HCT116 (cell line): ENCODE measurements at regions not wholly inside any gene's neighbourhood (a gene's known extent, or its start where the extent isn't known, plus 50 kb on each side); places are given as distances from the start of the nearest gene placed in this dataset.

Source experiments
- ATAC-seq: fragments of 200-7000 bp; cut with Tn5 transposase; 2 replicates; pipeline ENCODE4 v1.9.1; 2020; ENCODE audit warnings: mild to moderate bottlenecking, moderate library complexity
- BruUV-seq: library from RNA; stranded (reverse); fragments of 400-500 nt; replicated peaks from 2 replicates; lab custom pipeline; 2021; lab: Mats Ljungman, UMichigan
- CTCF ChIA-PET: fragments of 300-600 bp; sonication (Branson Sonifier 250); formaldehyde crosslinking; loops from one replicate; lab custom pipeline; 2021; ENCODE audit warnings: antibody characterized with exemption; lab: Charles Lee
- POLR2A ChIA-PET: fragments of 300-600, 350-600 bp; sonication (Branson Sonifier 250); formaldehyde crosslinking; loops from one replicate; lab custom pipeline; 2021; ENCODE audit warnings: antibody characterized with exemption; lab: Charles Lee
- RAD21 ChIA-PET, 2 experiments: fragments of 300-600 bp; sonication (Branson Sonifier 250); formaldehyde crosslinking; loops; one replicate each; lab custom pipeline; 2023; ENCODE audit warnings: low total read pairs in 2 of 2; ENCODE audit not compliant: uncharacterized antibody in 2 of 2, unreplicated experiment in 2 of 2, low non-redundant PET in 1 of 2; lab: Charles Lee
- DNase-seq: peaks from one replicate; pipeline ENCODE4 v3.0.0-alpha.2; 2010; ENCODE audit warnings: low read depth, low spot score
- H2AFZ ChIP-seq: fragments of 200-600 bp; shearing (Covaris generic), sonication (generic); 2 replicates; pipeline ENCODE4 v1.6.1; 2017; ENCODE audit warnings: low read depth, mixed run types, mixed read lengths, antibody characterized with exemption, low read length; ENCODE audit not compliant: poor library complexity, severe bottlenecking
- H3K27ac ChIP-seq: 2 replicates; pipeline ENCODE4 v1.5.1; 2012; ENCODE audit warnings: low read depth, low read length
- H3K27me3 ChIP-seq: fragments of 200-600 bp; sonication (generic); 2 replicates; pipeline ENCODE4 v1.6.1; 2016; ENCODE audit warnings: mixed run types, low read length, mixed read lengths; ENCODE audit not compliant: insufficient read depth
- H3K36me3 ChIP-seq, 2 experiments: fragments of 200-500 bp in 1 of 2; fragments of 200-600 bp in 1 of 2; sonication (Bioruptor generic) in 1 of 2; sonication (generic) in 1 of 2; 2 replicates each; pipeline versions ENCODE4 v1.5.1 to v1.6.1; 2014 to 2016; ENCODE audit warnings: low read length in 2 of 2, inconsistent platforms in 1 of 2, mixed read lengths in 1 of 2, mixed run types in 1 of 2; ENCODE audit not compliant: insufficient read depth in 2 of 2, control insufficient read depth in 1 of 2
- H3K4me1 ChIP-seq, 2 experiments: fragments of 200-600 bp in 1 of 2; sonication (generic) in 1 of 2; 2 replicates each; pipeline versions ENCODE4 v1.5.1 to v1.6.1; 2012 to 2017; ENCODE audit warnings: low read length in 2 of 2, inconsistent platforms in 1 of 2, mild to moderate bottlenecking in 1 of 2, mixed read lengths in 1 of 2, mixed run types in 1 of 2, moderate library complexity in 1 of 2; ENCODE audit not compliant: insufficient read depth in 2 of 2, control insufficient read depth in 1 of 2
- H3K4me2 ChIP-seq: fragments of 200-600 bp; sonication (generic); 2 replicates; pipeline ENCODE4 v1.6.1; 2017; ENCODE audit warnings: mixed run types, low read length, mixed read lengths
- H3K4me3 ChIP-seq, 2 experiments: fragments of 200-600 bp in 1 of 2; sonication (generic) in 1 of 2; replicated peaks in 1 of 2; 2 replicates each; pipeline ENCODE4 v1.5.1; 2011 to 2016; ENCODE audit warnings: low read length in 2 of 2, control low read depth in 1 of 2, low read depth in 1 of 2, mild to moderate bottlenecking in 1 of 2, mixed read lengths in 1 of 2, mixed run types in 1 of 2
- H3K79me2 ChIP-seq: fragments of 200-600 bp; sonication (generic); 2 replicates; pipeline ENCODE4 v1.6.1; 2017; ENCODE audit warnings: mild to moderate bottlenecking, mixed run types, low read length, moderate library complexity, mixed read lengths; ENCODE audit not compliant: insufficient read depth
- H3K9ac ChIP-seq: fragments of 200-600 bp; sonication (generic); 2 replicates; pipeline ENCODE4 v1.6.1; 2016; ENCODE audit warnings: low read length, mixed read lengths
- H3K9me2 ChIP-seq: fragments of 200-600 bp; sonication (generic), shearing (Covaris generic); 2 replicates; pipeline ENCODE4 v1.6.1; 2017; ENCODE audit warnings: mixed run types, mild to moderate bottlenecking, moderate library complexity; ENCODE audit not compliant: insufficient read depth
- H3K9me3 ChIP-seq, 2 experiments: fragments of 200-500 bp in 1 of 2; fragments of 200-600 bp in 1 of 2; sonication (Bioruptor generic) in 1 of 2; sonication (generic) in 1 of 2; 2 replicates each; pipeline ENCODE4 v1.6.1; 2014 to 2017; ENCODE audit warnings: low read length in 2 of 2, mixed read lengths in 2 of 2, inconsistent platforms in 1 of 2, low read depth in 1 of 2, mild to moderate bottlenecking in 1 of 2, mixed run types in 1 of 2, moderate library complexity in 1 of 2; ENCODE audit not compliant: control insufficient read depth in 1 of 2, insufficient read depth in 1 of 2
- H4K20me1 ChIP-seq: fragments of 200-600 bp; sonication (generic), shearing (Covaris generic); 2 replicates; pipeline ENCODE4 v1.6.1; 2017; ENCODE audit warnings: mixed run types, mild to moderate bottlenecking, moderate library complexity; ENCODE audit not compliant: insufficient read depth
- CEBPB ChIP-seq: IDR thresholded peaks from 2 replicates; pipeline ENCODE4 v1.6.1; 2012; ENCODE audit warnings: low read depth
- EGR1 ChIP-seq: IDR thresholded peaks from 2 replicates; pipeline ENCODE4 v1.6.1; 2012; ENCODE audit warnings: low read depth
- ELF1 ChIP-seq: IDR thresholded peaks from 2 replicates; pipeline ENCODE4 v1.6.1; 2012; ENCODE audit warnings: low read depth, borderline replicate concordance
- EZH2phosphoT487 ChIP-seq: fragments of 200-600 bp; IDR thresholded peaks from 2 replicates; pipeline ENCODE4 v1.6.1; 2018; ENCODE audit warnings: antibody characterized with exemption, borderline replicate concordance
- POLR2A ChIP-seq: IDR thresholded peaks from 2 replicates; pipeline ENCODE4 v1.7.0; 2011; ENCODE audit warnings: borderline replicate concordance; ENCODE audit not compliant: insufficient read depth, insufficient read length; ENCODE audit errors: extremely low read depth
- POLR2AphosphoS5 ChIP-seq: IDR thresholded peaks from 2 replicates; pipeline ENCODE4 v1.6.1; 2011; ENCODE audit warnings: mild to moderate bottlenecking, low read depth, low read length, moderate library complexity
- RAD21 ChIP-seq: IDR thresholded peaks from 2 replicates; pipeline ENCODE4 v1.6.1; 2012; ENCODE audit warnings: low read depth, mild to moderate bottlenecking
- SIN3A ChIP-seq: IDR thresholded peaks from 2 replicates; pipeline ENCODE4 v1.6.1; 2012; ENCODE audit warnings: low read depth
- SP1 ChIP-seq: IDR thresholded peaks from 2 replicates; pipeline ENCODE4 v1.6.1; 2012; ENCODE audit warnings: low read depth
- YY1 ChIP-seq: IDR thresholded peaks from 2 replicates; pipeline ENCODE4 v1.6.1; 2011; ENCODE audit warnings: low read length, low read depth, moderate library complexity, mild to moderate bottlenecking; ENCODE audit not compliant: insufficient replicate concordance; ENCODE audit errors: extremely low read depth
- ZFX ChIP-seq: fragments of 450-650 bp; IDR thresholded peaks from 2 replicates; pipeline ENCODE4 v1.6.1; 2017
- ZNF274 ChIP-seq: fragments of 200-500 bp; sonication (Bioruptor generic); IDR thresholded peaks from 2 replicates; pipeline ENCODE4 v1.6.1; 2014; ENCODE audit warnings: mild to moderate bottlenecking, low read depth, low read length, inconsistent platforms
- intact Hi-C: fragments of 100-400 bp; cut with micrococcal nuclease; formaldehyde crosslinking; loops from 2 replicates; pipeline ENCODE4 v1.10.0; 2022
- TF ChIP-seq, protein P1 (sequence below): IDR thresholded peaks from 2 replicates; pipeline ENCODE4 v1.6.1; 2012; ENCODE audit warnings: low read depth
- TF ChIP-seq, protein P2 (sequence below): IDR thresholded peaks from 2 replicates; pipeline ENCODE4 v1.6.1; 2012
- TF ChIP-seq, protein P3 (sequence below): IDR thresholded peaks from 2 replicates; pipeline ENCODE4 v1.6.1; 2012

DNA sequence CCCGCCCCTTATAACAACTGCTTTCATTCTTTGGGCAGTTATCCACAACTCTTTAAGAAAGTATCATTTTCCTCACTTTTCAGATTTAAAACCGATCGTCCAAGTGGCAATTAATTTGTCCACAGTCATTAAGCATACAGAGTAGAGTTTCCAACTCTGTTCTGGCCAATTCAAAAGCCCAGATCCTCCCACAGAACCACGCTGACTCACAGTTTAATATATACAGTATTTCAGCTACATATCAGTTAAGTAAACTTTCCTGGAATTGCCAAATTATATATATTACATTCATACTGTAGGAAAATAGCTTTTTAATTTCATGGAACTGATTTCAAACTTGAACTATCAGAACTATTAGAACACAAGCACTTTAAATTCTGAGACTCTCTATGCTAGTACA, 163.8 kb upstream of the ESRRG start:
- Histone ChIP-seq H3K9me2 (no peaks in the 10 kb centered on the region), H3K9ac (no peak overlapping the region)
- TF ChIP-seq POLR2A: no peak
- TF ChIP-seq, protein P1, sequence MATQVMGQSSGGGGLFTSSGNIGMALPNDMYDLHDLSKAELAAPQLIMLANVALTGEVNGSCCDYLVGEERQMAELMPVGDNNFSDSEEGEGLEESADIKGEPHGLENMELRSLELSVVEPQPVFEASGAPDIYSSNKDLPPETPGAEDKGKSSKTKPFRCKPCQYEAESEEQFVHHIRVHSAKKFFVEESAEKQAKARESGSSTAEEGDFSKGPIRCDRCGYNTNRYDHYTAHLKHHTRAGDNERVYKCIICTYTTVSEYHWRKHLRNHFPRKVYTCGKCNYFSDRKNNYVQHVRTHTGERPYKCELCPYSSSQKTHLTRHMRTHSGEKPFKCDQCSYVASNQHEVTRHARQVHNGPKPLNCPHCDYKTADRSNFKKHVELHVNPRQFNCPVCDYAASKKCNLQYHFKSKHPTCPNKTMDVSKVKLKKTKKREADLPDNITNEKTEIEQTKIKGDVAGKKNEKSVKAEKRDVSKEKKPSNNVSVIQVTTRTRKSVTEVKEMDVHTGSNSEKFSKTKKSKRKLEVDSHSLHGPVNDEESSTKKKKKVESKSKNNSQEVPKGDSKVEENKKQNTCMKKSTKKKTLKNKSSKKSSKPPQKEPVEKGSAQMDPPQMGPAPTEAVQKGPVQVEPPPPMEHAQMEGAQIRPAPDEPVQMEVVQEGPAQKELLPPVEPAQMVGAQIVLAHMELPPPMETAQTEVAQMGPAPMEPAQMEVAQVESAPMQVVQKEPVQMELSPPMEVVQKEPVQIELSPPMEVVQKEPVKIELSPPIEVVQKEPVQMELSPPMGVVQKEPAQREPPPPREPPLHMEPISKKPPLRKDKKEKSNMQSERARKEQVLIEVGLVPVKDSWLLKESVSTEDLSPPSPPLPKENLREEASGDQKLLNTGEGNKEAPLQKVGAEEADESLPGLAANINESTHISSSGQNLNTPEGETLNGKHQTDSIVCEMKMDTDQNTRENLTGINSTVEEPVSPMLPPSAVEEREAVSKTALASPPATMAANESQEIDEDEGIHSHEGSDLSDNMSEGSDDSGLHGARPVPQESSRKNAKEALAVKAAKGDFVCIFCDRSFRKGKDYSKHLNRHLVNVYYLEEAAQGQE: no peak
- TF ChIP-seq, protein P2, sequence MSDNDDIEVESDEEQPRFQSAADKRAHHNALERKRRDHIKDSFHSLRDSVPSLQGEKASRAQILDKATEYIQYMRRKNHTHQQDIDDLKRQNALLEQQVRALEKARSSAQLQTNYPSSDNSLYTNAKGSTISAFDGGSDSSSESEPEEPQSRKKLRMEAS: no peak
- TF ChIP-seq CEBPB: no peak
- no peak for TF ChIP-seq EGR1
- TF ChIP-seq ELF1: no peak
- TF ChIP-seq, protein P3, sequence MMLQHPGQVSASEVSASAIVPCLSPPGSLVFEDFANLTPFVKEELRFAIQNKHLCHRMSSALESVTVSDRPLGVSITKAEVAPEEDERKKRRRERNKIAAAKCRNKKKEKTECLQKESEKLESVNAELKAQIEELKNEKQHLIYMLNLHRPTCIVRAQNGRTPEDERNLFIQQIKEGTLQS: no peak
- no peak for TF ChIP-seq SIN3A
- no peak for TF ChIP-seq YY1
- TF ChIP-seq ZFX: no peak
- no peak for TF ChIP-seq POLR2AphosphoS5
- no peak for TF ChIP-seq SP1
- TF ChIP-seq ZNF274: no peak
- TF ChIP-seq RAD21: no peak
- no peak for TF ChIP-seq EZH2phosphoT487
- TF ChIP-seq, all 23 proteins: peak for 0
- Histone ChIP-seq H3K27me3 (no peaks in the 10 kb centered on the region), H3K4me2 (no peak overlapping the region), H4K20me1 (no peaks in the 10 kb centered on the region), H3K4me1 (no peaks in the 10 kb centered on the region), H3K79me2 (no peaks in the 10 kb centered on the region), H2AFZ (no peak overlapping the region), H3K36me3 (no peaks in the 10 kb centered on the region), H3K9me3 (peaks cover 0 to 4% of the 10 kb centered on the region in 2 experiments; a peak in 1 of 4 replicates), H3K27ac (no peak overlapping the region), H3K4me3 (no peak overlapping the region)
- intact Hi-C loops: no loop called here
- DNase-seq (no peak), ATAC-seq (no peak)
- RAD21 ChIA-PET: no interaction called here
- BruUV-seq: no TSS peak
- POLR2A ChIA-PET: no interaction called here
- CTCF ChIA-PET: no interaction called here
